HCT116 (cell line): ENCODE measurements at regions not wholly inside any gene's neighbourhood (a gene's known extent, or its start where the extent isn't known, plus 50 kb on each side); places are given as distances from the start of the nearest gene placed in this dataset.

Experiments
- ATAC-seq: fragments of 200-7000 bp; cut with Tn5 transposase; 2 replicates; pipeline ENCODE4 v1.9.1; 2020; ENCODE audit warnings: mild to moderate bottlenecking, moderate library complexity
- BruUV-seq: library from RNA; stranded (reverse); fragments of 400-500 nt; replicated peaks from 2 replicates; lab custom pipeline; 2021; lab: Mats Ljungman, UMichigan
- CTCF ChIA-PET: fragments of 300-600 bp; sonication (Branson Sonifier 250); formaldehyde crosslinking; loops from one replicate; lab custom pipeline; 2021; ENCODE audit warnings: antibody characterized with exemption; lab: Charles Lee
- POLR2A ChIA-PET: fragments of 300-600, 350-600 bp; sonication (Branson Sonifier 250); formaldehyde crosslinking; loops from one replicate; lab custom pipeline; 2021; ENCODE audit warnings: antibody characterized with exemption; lab: Charles Lee
- RAD21 ChIA-PET, 2 experiments: fragments of 300-600 bp; sonication (Branson Sonifier 250); formaldehyde crosslinking; loops; one replicate each; lab custom pipeline; 2023; ENCODE audit warnings: low total read pairs in 2 of 2; ENCODE audit not compliant: uncharacterized antibody in 2 of 2, unreplicated experiment in 2 of 2, low non-redundant PET in 1 of 2; lab: Charles Lee
- DNase-seq: peaks from one replicate; pipeline ENCODE4 v3.0.0-alpha.2; 2010; ENCODE audit warnings: low read depth, low spot score
- H2AFZ ChIP-seq: fragments of 200-600 bp; shearing (Covaris generic), sonication (generic); 2 replicates; pipeline ENCODE4 v1.6.1; 2017; ENCODE audit warnings: low read depth, mixed run types, mixed read lengths, antibody characterized with exemption, low read length; ENCODE audit not compliant: poor library complexity, severe bottlenecking
- H3K27ac ChIP-seq: 2 replicates; pipeline ENCODE4 v1.5.1; 2012; ENCODE audit warnings: low read depth, low read length
- H3K27me3 ChIP-seq: fragments of 200-600 bp; sonication (generic); 2 replicates; pipeline ENCODE4 v1.6.1; 2016; ENCODE audit warnings: mixed run types, low read length, mixed read lengths; ENCODE audit not compliant: insufficient read depth
- H3K36me3 ChIP-seq, 2 experiments: fragments of 200-500 bp in 1 of 2; fragments of 200-600 bp in 1 of 2; sonication (Bioruptor generic) in 1 of 2; sonication (generic) in 1 of 2; 2 replicates each; pipeline versions ENCODE4 v1.5.1 to v1.6.1; 2014 to 2016; ENCODE audit warnings: low read length in 2 of 2, inconsistent platforms in 1 of 2, mixed read lengths in 1 of 2, mixed run types in 1 of 2; ENCODE audit not compliant: insufficient read depth in 2 of 2, control insufficient read depth in 1 of 2
- H3K4me1 ChIP-seq, 2 experiments: fragments of 200-600 bp in 1 of 2; sonication (generic) in 1 of 2; 2 replicates each; pipeline versions ENCODE4 v1.5.1 to v1.6.1; 2012 to 2017; ENCODE audit warnings: low read length in 2 of 2, inconsistent platforms in 1 of 2, mild to moderate bottlenecking in 1 of 2, mixed read lengths in 1 of 2, mixed run types in 1 of 2, moderate library complexity in 1 of 2; ENCODE audit not compliant: insufficient read depth in 2 of 2, control insufficient read depth in 1 of 2
- H3K4me2 ChIP-seq: fragments of 200-600 bp; sonication (generic); 2 replicates; pipeline ENCODE4 v1.6.1; 2017; ENCODE audit warnings: mixed run types, low read length, mixed read lengths
- H3K4me3 ChIP-seq, 2 experiments: fragments of 200-600 bp in 1 of 2; sonication (generic) in 1 of 2; replicated peaks in 1 of 2; 2 replicates each; pipeline ENCODE4 v1.5.1; 2011 to 2016; ENCODE audit warnings: low read length in 2 of 2, control low read depth in 1 of 2, low read depth in 1 of 2, mild to moderate bottlenecking in 1 of 2, mixed read lengths in 1 of 2, mixed run types in 1 of 2
- H3K79me2 ChIP-seq: fragments of 200-600 bp; sonication (generic); 2 replicates; pipeline ENCODE4 v1.6.1; 2017; ENCODE audit warnings: mild to moderate bottlenecking, mixed run types, low read length, moderate library complexity, mixed read lengths; ENCODE audit not compliant: insufficient read depth
- H3K9ac ChIP-seq: fragments of 200-600 bp; sonication (generic); 2 replicates; pipeline ENCODE4 v1.6.1; 2016; ENCODE audit warnings: low read length, mixed read lengths
- H3K9me2 ChIP-seq: fragments of 200-600 bp; sonication (generic), shearing (Covaris generic); 2 replicates; pipeline ENCODE4 v1.6.1; 2017; ENCODE audit warnings: mixed run types, mild to moderate bottlenecking, moderate library complexity; ENCODE audit not compliant: insufficient read depth
- H3K9me3 ChIP-seq, 2 experiments: fragments of 200-500 bp in 1 of 2; fragments of 200-600 bp in 1 of 2; sonication (Bioruptor generic) in 1 of 2; sonication (generic) in 1 of 2; 2 replicates each; pipeline ENCODE4 v1.6.1; 2014 to 2017; ENCODE audit warnings: low read length in 2 of 2, mixed read lengths in 2 of 2, inconsistent platforms in 1 of 2, low read depth in 1 of 2, mild to moderate bottlenecking in 1 of 2, mixed run types in 1 of 2, moderate library complexity in 1 of 2; ENCODE audit not compliant: control insufficient read depth in 1 of 2, insufficient read depth in 1 of 2
- H4K20me1 ChIP-seq: fragments of 200-600 bp; sonication (generic), shearing (Covaris generic); 2 replicates; pipeline ENCODE4 v1.6.1; 2017; ENCODE audit warnings: mixed run types, mild to moderate bottlenecking, moderate library complexity; ENCODE audit not compliant: insufficient read depth
- CBX3 ChIP-seq: IDR thresholded peaks from 2 replicates; pipeline ENCODE4 v1.6.1; 2012; ENCODE audit warnings: low read depth
- CEBPB ChIP-seq: IDR thresholded peaks from 2 replicates; pipeline ENCODE4 v1.6.1; 2012; ENCODE audit warnings: low read depth
- EGR1 ChIP-seq: IDR thresholded peaks from 2 replicates; pipeline ENCODE4 v1.6.1; 2012; ENCODE audit warnings: low read depth
- ELF1 ChIP-seq: IDR thresholded peaks from 2 replicates; pipeline ENCODE4 v1.6.1; 2012; ENCODE audit warnings: low read depth, borderline replicate concordance
- EZH2 ChIP-seq: fragments of 200-600 bp; sonication (generic); IDR thresholded peaks from 2 replicates; pipeline ENCODE4 v1.6.1; 2017; ENCODE audit warnings: antibody characterized with exemption, mixed run types
- JUND ChIP-seq: IDR thresholded peaks from 2 replicates; pipeline ENCODE4 v1.6.1; 2012
- POLR2A ChIP-seq: IDR thresholded peaks from 2 replicates; pipeline ENCODE4 v1.7.0; 2011; ENCODE audit warnings: borderline replicate concordance; ENCODE audit not compliant: insufficient read depth, insufficient read length; ENCODE audit errors: extremely low read depth
- POLR2AphosphoS5 ChIP-seq: IDR thresholded peaks from 2 replicates; pipeline ENCODE4 v1.6.1; 2011; ENCODE audit warnings: mild to moderate bottlenecking, low read depth, low read length, moderate library complexity
- RAD21 ChIP-seq: IDR thresholded peaks from 2 replicates; pipeline ENCODE4 v1.6.1; 2012; ENCODE audit warnings: low read depth, mild to moderate bottlenecking
- SIN3A ChIP-seq: IDR thresholded peaks from 2 replicates; pipeline ENCODE4 v1.6.1; 2012; ENCODE audit warnings: low read depth
- SRF ChIP-seq: IDR thresholded peaks from 2 replicates; pipeline ENCODE4 v1.6.1; 2012; ENCODE audit warnings: low read depth
- TCF7L2 ChIP-seq: IDR thresholded peaks from 2 replicates; pipeline ENCODE4 v1.7.0; 2011; ENCODE audit warnings: borderline replicate concordance, inconsistent platforms; ENCODE audit not compliant: insufficient read depth, insufficient read length; ENCODE audit errors: extremely low read depth
- YY1 ChIP-seq: IDR thresholded peaks from 2 replicates; pipeline ENCODE4 v1.6.1; 2011; ENCODE audit warnings: low read length, low read depth, moderate library complexity, mild to moderate bottlenecking; ENCODE audit not compliant: insufficient replicate concordance; ENCODE audit errors: extremely low read depth
- intact Hi-C: fragments of 100-400 bp; cut with micrococcal nuclease; formaldehyde crosslinking; loops from 2 replicates; pipeline ENCODE4 v1.10.0; 2022
- TF ChIP-seq, protein P1 (sequence below): IDR thresholded peaks from 2 replicates; pipeline ENCODE4 v1.6.1; 2012; ENCODE audit warnings: low read depth
- TF ChIP-seq, protein P2 (sequence below), 3 experiments: fragments of 200-600 bp in 1 of 3; sonication (generic) in 1 of 3; IDR thresholded peaks in 2 of 3; conservative IDR thresholded peaks in 1 of 3; 2 replicates each; pipeline ENCODE4 v1.5.1; 2012 to 2017; ENCODE audit warnings: low read depth in 2 of 3, low read length in 2 of 3, antibody characterized with exemption in 1 of 3, borderline replicate concordance in 1 of 3, control low read depth in 1 of 3, mild to moderate bottlenecking in 1 of 3, mixed read lengths in 1 of 3, mixed run types in 1 of 3, moderate library complexity in 1 of 3; ENCODE audit not compliant: insufficient read depth in 1 of 3

DNA sequence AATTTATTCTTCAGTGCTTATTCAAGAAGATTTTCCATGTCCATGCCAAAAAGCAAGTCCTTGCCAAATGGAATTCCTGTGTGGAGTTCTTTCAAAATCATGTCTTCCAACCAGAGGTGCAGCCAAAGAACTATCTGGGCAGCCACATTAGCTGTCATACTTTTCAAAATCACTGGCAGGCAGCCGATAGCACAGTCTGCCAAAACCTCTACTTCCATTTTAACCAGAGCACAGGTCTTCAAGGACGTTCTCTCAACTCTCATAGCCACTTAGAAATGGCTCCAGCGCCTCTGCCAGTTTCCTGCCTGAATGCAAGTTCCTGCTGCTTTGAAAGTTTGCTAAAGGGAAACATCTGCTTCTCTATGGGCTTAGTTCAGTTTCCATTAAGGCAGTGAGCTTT, 975.7 kb upstream of the ADGRL4 start:
- H2AFZ ChIP-seq, result no peak overlapping the region
- TF ChIP-seq SRF (no peak), RAD21 (no peak), ELF1 (no peak), TCF7L2 (no peak), EZH2 (no peak), JUND (no peak), POLR2A (no peak), EGR1 (no peak), SIN3A (no peak), CBX3 (no peak), POLR2AphosphoS5 (no peak), YY1 (no peak), CEBPB (no peak)
- TF ChIP-seq, protein P1, sequence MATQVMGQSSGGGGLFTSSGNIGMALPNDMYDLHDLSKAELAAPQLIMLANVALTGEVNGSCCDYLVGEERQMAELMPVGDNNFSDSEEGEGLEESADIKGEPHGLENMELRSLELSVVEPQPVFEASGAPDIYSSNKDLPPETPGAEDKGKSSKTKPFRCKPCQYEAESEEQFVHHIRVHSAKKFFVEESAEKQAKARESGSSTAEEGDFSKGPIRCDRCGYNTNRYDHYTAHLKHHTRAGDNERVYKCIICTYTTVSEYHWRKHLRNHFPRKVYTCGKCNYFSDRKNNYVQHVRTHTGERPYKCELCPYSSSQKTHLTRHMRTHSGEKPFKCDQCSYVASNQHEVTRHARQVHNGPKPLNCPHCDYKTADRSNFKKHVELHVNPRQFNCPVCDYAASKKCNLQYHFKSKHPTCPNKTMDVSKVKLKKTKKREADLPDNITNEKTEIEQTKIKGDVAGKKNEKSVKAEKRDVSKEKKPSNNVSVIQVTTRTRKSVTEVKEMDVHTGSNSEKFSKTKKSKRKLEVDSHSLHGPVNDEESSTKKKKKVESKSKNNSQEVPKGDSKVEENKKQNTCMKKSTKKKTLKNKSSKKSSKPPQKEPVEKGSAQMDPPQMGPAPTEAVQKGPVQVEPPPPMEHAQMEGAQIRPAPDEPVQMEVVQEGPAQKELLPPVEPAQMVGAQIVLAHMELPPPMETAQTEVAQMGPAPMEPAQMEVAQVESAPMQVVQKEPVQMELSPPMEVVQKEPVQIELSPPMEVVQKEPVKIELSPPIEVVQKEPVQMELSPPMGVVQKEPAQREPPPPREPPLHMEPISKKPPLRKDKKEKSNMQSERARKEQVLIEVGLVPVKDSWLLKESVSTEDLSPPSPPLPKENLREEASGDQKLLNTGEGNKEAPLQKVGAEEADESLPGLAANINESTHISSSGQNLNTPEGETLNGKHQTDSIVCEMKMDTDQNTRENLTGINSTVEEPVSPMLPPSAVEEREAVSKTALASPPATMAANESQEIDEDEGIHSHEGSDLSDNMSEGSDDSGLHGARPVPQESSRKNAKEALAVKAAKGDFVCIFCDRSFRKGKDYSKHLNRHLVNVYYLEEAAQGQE, result no peak
- TF ChIP-seq, protein P2, sequence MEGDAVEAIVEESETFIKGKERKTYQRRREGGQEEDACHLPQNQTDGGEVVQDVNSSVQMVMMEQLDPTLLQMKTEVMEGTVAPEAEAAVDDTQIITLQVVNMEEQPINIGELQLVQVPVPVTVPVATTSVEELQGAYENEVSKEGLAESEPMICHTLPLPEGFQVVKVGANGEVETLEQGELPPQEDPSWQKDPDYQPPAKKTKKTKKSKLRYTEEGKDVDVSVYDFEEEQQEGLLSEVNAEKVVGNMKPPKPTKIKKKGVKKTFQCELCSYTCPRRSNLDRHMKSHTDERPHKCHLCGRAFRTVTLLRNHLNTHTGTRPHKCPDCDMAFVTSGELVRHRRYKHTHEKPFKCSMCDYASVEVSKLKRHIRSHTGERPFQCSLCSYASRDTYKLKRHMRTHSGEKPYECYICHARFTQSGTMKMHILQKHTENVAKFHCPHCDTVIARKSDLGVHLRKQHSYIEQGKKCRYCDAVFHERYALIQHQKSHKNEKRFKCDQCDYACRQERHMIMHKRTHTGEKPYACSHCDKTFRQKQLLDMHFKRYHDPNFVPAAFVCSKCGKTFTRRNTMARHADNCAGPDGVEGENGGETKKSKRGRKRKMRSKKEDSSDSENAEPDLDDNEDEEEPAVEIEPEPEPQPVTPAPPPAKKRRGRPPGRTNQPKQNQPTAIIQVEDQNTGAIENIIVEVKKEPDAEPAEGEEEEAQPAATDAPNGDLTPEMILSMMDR (IDR thresholded peaks at IDR 0.05 in 2 of 3, conservative IDR thresholded peaks at IDR 0.05 in 1 of 3; ENCODE audit: borderline replicate concordance in 1 of 3, insufficient read depth in 1 of 3, low read depth in 2 of 3, low read length in 2 of 3), result no peak
- TF ChIP-seq, all 23 proteins: peak for 0
- CTCF ChIA-PET, result no interaction called here
- Histone ChIP-seq H3K79me2 (no peaks in the 10 kb centered on the region), H3K4me1 (no peaks in the 10 kb centered on the region), H3K9me2 (no peaks in the 10 kb centered on the region), H3K27ac (no peak overlapping the region), H3K27me3 (no peaks in the 10 kb centered on the region), H3K36me3 (no peaks in the 10 kb centered on the region), H3K4me2 (no peak overlapping the region), H4K20me1 (no peaks in the 10 kb centered on the region), H3K4me3 (no peak overlapping the region), H3K9ac (no peak overlapping the region), H3K9me3 (no peaks in the 10 kb centered on the region; a peak in 1 of 4 replicates)
- DNase-seq (no peak), ATAC-seq (no peak)
- intact Hi-C loops, result no loop called here
- no TSS peak for BruUV-seq
- POLR2A ChIA-PET, result no interaction called here
- RAD21 ChIA-PET, result no interaction called here
